Stimulated activated CD8-positive, alpha-beta memory T cell treated with anti-CD3 and anti-CD28 coated beads, Interleukin-2, amount 100 ng/mL, for 1 hour (primary cell): ENCODE measurements at regions not wholly inside any gene's neighbourhood (a gene's known extent, or its start where the extent isn't known, plus 50 kb on each side); places are given as distances from the start of the nearest gene placed in this dataset.
"Not testable (repeated sequence)": the region's sequence is repeated elsewhere in the genome, so short reads cannot be mapped to it uniquely, and the experiment has no call there.

Experiments used
- DNase-seq, 2 donors: peaks; one replicate each; pipeline ENCODE4 v3.0.0-alpha.2; 2020; ENCODE audit warnings: low read depth in 2 of 2

DNA sequence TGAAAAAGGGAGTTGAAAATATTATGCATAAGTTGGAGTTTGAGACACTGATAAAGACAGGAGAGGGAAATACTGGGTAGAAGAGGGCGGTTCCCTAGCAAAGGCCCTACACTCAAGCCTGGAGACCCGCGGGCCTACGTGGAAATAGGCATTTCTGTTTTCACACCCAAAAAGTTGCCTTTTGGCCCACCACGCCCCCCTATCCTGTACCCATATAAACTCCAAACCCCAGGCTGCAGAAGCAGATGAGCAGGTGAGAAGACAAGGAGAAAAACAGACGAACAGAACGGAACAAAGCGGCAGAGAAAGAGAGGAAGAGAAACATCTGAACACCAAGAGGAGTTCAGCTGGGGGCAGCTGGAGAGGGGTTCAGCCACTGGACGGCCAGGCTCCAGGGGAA lies 177.9 kb downstream of the GALC start:
- no peak for DNase-seq

DNA sequence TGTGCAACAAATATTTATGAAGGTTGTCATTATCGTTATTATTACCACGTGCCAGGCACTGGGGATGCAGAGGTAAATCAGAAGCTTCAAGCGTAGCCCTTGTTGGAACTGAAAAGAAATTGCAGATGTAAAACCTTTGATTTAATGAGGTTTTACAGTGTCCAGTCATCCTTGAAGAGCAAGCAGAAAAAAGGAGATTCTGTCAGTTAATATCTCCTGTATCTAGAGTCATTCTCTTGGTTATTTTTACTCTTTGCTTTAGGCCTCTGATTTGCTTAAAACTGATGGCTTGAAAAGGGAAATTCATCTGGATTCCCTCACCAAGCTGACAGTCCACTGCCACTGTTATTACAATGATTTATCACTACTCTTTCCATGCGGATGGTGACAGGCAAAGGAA lies 179.3 kb downstream of the GALC start:
- no peak for DNase-seq

DNA sequence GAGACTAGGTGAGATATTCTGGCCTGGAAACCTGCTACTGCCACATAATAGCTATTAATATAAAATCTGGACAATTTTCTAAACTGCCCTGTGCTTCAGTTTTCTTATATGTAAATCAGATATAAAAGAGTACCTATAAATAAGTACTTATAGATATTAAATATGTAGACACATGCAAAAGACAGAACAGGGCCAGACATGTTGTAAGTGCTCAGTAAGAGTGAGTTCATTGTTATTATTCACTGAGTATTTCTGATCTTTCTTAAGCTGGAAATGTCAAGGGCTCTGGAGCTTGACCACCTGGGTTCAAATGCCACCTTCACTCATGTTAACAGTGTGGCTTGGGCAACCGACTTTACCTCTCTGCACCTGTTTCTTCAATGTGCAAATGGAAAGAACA lies 179.8 kb downstream of the GALC start:
- no peak for DNase-seq

DNA sequence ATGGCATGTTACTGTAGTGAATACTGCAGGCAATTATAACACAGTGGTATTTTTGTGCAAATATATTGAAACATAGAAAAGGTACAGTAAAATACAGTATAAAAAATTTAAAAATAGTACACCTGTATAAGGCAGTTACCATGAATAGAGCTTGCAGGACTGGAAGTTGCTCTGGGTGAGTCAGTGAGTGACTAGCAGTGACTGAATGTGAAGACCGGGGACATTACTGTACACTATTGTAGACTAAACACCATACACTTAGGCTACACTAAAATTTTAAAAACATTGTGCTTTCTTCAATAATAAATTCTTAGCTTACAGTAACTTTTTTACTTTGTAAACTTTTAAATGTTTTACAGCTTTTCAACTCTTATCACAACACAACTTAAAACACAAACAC lies 181.7 kb downstream of the GALC start:
- no peak for DNase-seq

DNA sequence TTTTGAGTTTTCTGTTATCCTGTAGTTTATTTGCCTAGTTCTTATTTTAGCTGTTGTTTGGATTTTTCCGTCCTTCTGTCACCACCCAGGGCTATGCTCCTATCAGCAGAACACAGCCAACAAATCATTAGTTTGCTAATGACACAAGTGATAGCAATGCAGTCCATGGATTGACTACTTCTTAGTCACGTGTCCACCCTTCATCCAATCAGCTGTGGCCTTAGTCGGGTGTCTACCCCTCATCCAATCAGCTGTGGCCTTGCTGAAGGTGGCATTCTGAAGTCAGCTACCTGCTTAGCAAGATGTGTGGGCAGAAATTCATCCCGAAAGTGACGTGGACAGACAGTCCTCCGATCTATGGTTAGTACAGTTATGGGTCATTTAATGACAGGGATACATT lies 182.3 kb downstream of the GALC start:
- DNase-seq: no peak

DNA sequence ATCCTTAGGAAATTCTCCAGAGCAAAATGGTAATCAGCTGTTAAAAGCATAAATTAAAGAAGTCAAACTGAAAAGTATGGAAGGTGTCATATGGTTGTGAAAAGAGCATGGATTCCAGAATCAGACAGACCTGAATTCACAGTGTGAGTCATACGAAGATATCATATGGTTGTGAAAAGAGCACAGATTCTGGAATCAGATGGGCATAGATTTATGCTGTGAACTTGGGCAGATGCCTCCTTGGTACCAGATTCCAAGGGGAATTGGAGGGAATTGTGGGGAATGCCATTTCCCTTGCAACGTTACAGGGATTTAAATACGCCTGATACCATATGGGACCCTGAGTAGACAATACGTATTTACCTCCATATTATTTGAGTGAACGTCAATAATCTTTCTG lies 183.7 kb downstream of the GALC start:
- no peak for DNase-seq

DNA sequence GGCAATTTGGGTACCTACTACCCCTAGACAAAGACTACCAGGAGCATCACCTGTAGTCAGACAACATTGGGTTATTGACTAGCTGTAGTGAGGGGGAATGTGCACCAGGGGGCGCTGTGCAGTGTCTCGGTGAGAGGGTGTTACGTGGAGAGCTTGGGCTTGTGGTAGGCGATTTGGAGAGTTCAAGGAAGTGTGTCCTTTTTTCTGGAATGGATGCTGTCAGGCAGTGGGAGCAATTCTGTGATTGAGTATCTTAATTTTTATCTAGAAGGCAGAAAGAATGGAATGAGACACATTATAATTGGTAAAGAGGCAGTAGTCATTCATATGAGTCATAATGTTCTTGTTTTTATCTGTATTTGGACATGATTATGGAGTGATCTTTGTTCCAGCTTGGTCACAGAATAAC lies 187.7 kb downstream of the GALC start:
- peak; percentile 3 to 11 for DNase-seq

DNA sequence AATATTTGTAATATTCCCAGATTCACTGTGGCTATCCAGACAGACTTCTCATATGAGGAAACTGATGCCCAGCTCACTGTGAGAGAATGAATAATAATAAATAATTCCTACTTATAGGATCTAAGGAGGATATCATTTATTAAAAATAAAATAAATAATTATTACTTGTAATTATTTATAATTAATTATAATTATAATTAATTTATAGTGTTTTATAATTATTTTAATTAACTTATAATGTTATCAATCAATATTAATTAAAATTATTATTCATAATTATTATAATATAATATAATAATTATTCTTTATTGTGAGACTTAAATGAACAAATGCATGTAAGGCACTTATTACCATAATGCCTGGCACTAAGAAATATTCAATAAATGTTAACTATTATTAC lies 192.8 kb downstream of the GALC start:
- DNase-seq: no peak

DNA sequence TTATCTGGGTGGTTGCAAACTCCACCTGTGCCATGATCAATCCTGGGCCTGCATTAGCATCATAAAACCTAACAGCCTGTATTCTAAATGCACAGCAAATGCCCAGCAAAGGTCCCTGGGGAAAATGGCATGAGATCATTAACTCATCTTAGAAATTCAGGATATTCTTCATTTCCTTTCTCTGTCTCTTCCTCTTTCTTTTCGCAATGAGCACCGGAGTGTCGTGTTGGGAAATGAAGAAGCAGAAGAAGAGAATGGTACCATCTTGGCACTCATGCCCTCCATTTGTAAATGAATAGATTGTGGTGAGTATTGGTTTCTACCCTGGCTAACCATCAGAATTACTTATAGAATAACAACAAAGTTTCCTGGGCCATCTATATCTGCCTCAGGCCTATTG lies 193.6 kb downstream of the GALC start:
- DNase-seq: no peak

DNA sequence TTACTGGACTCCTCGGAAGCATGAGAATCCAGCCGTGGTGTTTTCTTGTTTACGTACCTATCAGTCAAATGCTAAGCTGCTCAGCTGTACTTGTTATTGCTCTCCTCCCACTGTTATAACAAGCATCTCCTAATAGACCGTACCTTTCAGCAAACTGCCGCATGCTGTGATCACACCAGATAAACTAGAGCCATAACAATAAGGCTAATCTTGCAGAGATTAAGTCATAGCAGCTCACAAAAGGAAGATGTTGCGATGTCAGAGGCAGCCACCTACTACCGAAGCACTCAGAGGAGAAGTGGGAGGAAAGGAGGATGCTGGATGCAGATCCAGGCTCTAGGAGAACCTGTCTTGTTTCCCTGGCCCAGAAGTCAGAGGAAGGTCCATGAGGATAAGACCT lies 196.0 kb downstream of the GALC start:
- DNase-seq: no peak

DNA sequence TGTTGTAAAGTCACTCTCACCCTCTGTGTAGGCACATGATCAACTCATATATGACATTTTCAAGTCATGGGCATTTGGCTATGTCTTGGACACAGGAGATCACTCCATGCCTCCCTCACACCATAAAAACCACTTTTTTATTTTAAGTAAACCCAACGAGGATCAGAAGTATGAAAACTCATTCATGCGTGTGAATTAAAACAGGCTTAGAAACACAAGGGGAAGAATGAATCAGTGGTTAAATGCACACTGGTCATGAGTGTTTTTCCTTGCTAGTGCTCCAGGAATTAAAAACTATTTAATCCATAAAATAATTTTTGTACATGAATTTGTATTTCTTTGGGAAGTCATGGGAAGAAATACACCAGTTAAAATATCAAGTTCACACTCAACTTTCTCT lies 198.4 kb downstream of the GALC start:
- no peak for DNase-seq

DNA sequence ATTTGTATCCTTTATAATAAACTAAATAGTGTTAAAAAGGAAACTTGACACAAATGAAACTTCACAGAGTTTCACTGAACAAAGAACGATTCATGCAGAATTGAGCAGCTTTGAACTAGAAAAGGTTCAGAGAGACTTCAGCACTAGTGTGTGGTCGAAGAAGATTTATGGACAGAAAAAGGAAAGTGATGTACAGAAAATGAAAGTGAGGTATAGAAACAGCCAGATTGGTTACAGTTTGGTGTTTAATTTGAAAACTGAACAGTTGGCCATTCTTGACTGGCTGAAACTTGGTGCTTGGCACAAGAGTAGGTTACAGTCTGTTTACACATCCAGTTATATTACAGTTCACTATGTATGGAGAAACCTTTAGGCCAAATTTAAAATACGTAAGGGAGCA lies 207.1 kb downstream of the GALC start:
- DNase-seq: no peak

DNA sequence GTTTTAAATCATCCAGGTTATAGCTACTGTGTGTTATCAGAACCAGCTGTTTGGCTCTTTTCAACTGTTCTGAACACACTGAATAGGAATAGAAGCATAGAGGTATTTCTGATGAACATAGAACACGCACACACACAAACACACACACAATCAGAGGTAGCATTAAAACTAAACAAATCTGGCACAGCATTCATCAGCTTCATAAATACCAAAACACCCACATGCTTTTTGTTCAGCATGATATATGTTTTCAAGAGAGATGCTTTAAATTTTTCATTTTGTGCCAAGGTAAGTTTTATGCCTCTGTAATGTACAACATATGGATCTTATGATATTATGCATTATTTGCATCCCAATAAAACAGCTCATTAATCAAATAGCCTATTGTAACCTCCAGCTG lies 208.6 kb downstream of the GALC start:
- no peak for DNase-seq

DNA sequence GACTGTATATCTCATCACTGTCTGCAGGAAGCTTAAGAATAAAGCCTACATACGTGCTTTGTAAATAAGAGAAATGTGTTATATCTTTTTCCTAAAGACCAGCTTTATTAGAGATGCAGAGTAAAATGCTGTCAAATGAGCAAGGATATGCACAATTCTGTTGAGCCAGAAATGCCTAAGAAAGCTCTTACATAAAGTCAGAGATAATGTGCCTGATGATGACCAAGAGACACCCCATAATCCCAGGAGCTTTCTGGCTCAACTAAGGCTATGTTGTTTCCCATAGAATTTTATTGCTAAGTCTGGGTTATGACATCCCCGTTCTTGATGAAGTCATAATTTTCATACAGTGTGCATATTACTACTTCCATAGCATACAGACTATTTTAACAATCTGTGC lies 209.9 kb downstream of the GALC start:
- DNase-seq: no peak

DNA sequence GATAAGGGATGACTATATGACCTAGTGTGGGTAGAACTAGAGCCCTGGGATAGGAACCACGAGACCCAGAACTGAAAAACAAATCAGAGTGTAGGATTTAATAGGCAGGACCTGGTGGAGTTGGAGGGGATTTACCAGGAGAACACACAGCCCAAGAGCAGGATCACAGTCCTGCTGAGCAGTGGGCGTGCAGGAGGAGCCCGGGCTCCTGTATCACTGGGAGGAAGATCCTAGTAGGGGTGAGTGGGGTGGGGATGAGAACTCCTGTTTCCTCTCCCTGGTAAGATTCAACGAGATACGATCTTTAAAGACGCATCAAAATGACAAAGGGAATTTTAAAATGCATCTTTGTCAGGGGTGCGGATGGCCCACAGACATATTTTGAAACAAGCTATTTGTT lies 220.1 kb downstream of the GALC start:
- no peak for DNase-seq

DNA sequence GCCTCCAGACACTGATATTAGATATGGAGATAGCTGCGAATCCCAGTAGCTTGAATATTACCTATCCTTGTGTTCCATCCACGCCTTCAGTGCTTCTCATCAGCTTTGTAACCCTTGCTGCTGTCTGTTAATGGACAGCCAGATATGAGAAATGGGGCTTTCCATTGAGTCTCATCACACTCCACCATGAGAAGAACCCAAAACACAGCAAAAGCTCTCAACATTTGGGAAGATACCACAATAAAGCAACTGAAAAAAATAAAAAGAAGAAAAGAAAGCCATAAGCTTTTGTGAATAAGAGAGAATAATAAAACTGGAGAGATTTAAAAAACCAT lies 225.4 kb downstream of the GALC start:
- DNase-seq: no peak

DNA sequence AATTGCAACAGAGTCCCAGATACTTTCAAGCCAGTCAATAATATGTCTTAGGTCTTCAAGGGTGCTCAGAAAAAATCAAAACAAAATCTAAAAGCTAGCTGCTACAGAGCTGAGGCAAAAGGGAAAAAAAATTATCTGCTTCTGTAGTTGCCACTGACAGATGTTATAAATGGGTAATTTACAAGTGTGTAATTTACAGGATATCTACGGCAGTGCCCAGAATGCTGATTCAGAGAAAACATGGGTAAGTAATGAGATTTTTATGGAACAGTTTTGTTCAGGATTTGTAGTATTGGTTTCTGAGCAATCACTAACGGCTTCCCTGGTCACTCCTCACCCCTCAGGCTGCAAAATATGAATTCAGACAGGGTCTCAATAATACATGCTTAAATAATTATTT lies 234.1 kb downstream of the GALC start:
- DNase-seq: no peak

DNA sequence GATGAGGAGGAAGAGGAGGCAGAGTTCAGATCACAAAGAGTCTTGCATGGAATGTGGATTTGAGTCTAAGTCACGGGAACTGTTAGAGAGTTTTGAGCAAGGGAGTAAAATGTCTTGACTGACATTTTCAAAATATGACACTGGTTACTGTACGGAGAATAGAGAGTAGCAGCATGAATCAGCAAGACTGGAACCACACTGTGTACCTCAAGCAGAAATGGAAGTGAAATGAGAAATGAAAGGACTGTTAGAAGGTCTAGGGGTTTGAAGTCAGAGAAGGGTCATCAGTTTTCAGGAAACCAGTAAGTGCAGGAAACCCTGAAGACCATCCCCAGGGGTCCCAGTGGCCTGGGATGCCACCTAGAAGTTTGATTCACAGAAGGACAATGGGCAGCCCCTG lies 236.3 kb downstream of the GALC start:
- DNase-seq: no peak

DNA sequence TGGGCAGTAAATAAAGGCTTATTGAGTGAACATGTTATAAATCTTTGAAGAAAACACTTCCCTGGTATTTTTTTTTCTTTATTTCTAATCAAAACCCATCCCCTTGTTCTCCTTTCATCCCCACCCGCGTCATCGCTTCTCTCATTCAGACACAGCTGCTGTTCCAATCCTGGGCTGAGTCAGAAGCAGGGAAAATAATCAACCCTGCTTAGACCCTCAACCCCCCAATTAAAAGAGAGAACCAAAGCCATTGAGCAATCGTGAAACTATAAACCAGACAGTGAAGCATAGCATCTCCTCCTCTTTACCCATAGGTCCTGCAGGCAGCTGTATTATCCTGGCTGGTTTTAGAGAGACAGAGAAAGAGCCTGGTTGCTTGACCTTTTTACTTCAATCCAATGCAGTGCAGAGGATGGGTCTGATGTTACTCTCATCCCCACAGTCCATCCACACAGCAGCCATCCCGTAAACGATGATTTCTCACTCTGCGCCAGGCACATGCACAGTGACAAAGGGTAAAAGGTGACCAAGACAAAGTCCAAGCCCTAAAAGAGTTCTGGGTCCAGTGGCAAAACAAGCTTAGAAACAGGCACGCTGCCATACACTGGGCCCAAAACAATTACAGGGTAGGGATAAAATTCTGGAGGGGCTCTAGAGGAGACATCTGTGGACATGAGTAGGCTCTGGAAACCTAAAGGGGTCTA lies 238.3 kb downstream of the GALC start:
- DNase-seq: no peak

DNA sequence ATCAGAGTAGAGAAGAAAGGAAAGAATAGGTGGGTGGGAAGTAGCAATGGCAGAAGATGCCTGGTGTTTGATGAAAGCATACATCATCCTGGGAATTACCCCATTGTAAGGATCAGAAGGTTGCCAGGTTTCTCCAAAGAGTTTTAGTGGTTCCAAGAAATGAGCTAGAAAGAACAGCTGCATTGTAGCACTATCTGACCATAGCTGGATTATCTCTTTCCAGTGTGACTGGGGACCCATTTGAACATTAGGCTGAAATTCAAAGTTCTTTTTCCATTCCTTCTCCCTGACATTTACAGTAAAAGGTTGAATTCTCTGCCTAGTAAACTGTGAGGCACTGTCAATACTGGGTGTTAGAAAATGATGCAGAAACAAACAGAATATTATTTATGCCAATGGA lies 244.4 kb downstream of the GALC start:
- no peak for DNase-seq

DNA sequence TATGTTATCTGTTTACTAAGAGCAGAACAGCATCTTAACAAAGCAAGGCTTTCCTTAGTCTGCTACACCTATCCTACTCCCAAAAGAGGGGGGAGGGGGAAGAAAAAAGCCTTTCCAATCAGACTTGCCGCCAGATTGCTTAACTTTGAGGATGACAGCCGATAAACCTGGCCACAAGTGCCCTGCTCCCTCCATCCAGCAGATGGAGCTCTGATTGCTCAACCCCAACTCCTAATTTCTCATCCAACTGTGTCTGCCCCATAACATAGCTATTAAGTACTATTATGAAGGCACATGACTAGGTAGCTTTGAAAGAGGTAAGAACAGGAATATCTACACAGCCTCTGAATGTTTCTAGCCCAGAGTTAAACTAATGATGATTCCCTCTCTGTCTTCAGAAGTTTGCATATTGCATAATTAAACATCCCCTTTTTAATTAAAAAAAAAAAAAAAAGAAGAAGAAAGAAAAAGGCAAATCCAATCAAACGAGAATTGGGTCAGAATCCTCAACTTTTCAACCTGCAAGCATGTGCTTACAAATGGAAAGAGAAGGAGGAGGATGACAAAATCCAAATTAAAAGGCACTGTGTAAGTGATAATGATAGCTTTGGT lies 247.4 kb downstream of the GALC start:
- no peak for DNase-seq

DNA sequence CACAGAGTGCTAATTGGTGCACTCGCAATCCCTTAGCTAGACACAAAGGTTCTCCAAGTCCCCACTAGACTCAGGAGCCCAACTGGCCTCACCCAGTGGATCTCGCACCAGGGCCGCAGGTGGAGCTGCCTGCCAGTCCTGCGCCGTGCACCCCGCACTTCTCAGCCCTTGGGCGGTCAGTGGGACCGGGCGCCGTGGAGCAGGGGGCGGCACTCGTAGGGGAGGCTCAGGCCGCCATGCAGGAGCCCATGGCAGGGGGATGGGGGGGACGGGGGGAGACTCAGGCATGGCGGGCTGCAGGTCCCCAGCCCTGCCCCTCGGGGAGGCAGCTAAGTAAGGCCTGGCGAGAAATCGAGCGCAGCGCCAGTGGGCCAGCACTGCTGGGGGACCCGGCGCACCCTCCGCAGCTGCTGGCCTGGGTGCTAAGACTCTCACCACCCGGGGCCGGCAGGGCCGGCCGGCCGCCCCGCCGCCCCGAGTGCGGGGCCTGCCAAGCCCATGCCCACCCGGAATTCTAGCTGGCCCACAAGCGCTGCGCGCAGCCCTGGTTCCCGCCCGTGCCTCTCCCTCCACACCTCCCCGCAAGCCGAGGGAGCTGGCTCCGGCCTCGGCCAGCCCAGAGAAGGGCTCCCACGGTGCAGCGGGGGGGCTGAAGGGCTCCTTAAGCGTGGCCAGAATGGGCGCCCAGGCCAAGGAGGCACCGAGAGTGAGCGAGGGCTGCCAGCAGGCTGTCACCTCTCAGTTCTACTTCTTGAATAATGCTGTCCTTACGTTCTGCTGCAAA lies 258.2 kb downstream of the GALC start:
- not testable (repeated sequence) for DNase-seq

DNA sequence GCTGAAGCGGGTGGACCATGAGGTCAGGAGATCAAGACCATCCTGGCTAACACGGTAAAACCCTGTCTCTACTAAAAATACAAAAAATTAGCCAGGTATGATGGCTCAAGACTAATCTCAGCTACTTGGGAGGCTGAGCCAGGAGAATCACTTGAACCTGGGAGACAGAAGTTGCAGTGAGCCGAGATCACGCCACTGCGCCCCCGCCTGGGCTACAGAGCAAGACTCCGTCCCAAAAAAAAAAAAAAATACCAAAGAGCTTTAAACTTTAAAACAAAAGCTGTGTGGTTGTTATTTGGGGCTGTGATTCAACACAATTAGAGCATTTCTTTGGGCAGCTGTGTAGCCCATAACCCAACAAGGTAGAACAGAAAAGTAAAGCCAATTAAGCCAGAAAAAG lies 259.9 kb downstream of the GALC start:
- DNase-seq: not testable (repeated sequence)
